ENCODE measurements at regions not wholly inside any gene's neighbourhood (a gene's known extent, or its start where the extent isn't known, plus 50 kb on each side); places are given as distances from the start of the nearest gene placed in this dataset.
"Not testable (repeated sequence)": the region's sequence is repeated elsewhere in the genome, so short reads cannot be mapped to it uniquely, and the experiment has no call there.

- TF ChIP-seq SUZ12 (IDR thresholded peaks at IDR 0.05; ENCODE audit: extremely low read depth, insufficient read depth, insufficient read length) (no peak), YY1 (IDR thresholded peaks at IDR 0.05; ENCODE audit: insufficient read depth, insufficient read length) (no peak), ZNF274 (IDR thresholded peaks at IDR 0.05; ENCODE audit: low read depth, low read length) (no peak)
- Histone ChIP-seq H3K4me3 (ENCODE audit: insufficient read length, low read depth) (no peak overlapping the region), H3K36me3 (ENCODE audit: insufficient read depth, insufficient read length, low read length) (no peaks in the 10 kb centered on the region), H3K4me1 (ENCODE audit: insufficient read depth, insufficient read length) (no peaks in the 10 kb centered on the region), H3K9me3 (ENCODE audit: insufficient read depth, low read length) (no peaks in the 10 kb centered on the region), H3K9ac (ENCODE audit: insufficient read length, low read depth) (no peak overlapping the region), H3K27me3 (ENCODE audit: insufficient read depth, insufficient read length) (no peaks in the 10 kb centered on the region)
- DNase-seq (ENCODE audit: low read depth, low spot score): no peak
These were observed 229.3 kb upstream of the PRSS58 start for GRCh38 chr7:142487124-142487523.

- no peak overlapping the region for H3K9ac ChIP-seq (ENCODE audit: insufficient read length, low read depth)
- TF ChIP-seq ZNF274 (IDR thresholded peaks at IDR 0.05; ENCODE audit: low read depth, low read length): no peak
- no peak for TF ChIP-seq YY1 (IDR thresholded peaks at IDR 0.05; ENCODE audit: insufficient read depth, insufficient read length)
- no peak for TF ChIP-seq SUZ12 (IDR thresholded peaks at IDR 0.05; ENCODE audit: extremely low read depth, insufficient read depth, insufficient read length)
- H3K4me3 ChIP-seq (ENCODE audit: insufficient read length, low read depth): no peak overlapping the region
- no peak for DNase-seq (ENCODE audit: low read depth, low spot score)
- H3K4me1 ChIP-seq (ENCODE audit: insufficient read depth, insufficient read length): no peaks in the 10 kb centered on the region
- H3K27me3 ChIP-seq (ENCODE audit: insufficient read depth, insufficient read length): no peaks in the 10 kb centered on the region
- H3K36me3 ChIP-seq (ENCODE audit: insufficient read depth, insufficient read length, low read length): no peaks in the 10 kb centered on the region
- H3K9me3 ChIP-seq (ENCODE audit: insufficient read depth, low read length): no peaks in the 10 kb centered on the region
These were observed 227.9 kb upstream of the PRSS58 start for GRCh38 chr7:142485617-142486226.

GRCh38 chr7:142483659-142484317 lies 225.9 kb upstream of the PRSS58 start:
- Histone ChIP-seq H3K4me1 (ENCODE audit: insufficient read depth, insufficient read length) (no peaks in the 10 kb centered on the region), H3K27me3 (ENCODE audit: insufficient read depth, insufficient read length) (no peaks in the 10 kb centered on the region), H3K9me3 (ENCODE audit: insufficient read depth, low read length) (no peaks in the 10 kb centered on the region), H3K36me3 (ENCODE audit: insufficient read depth, insufficient read length, low read length) (no peaks in the 10 kb centered on the region), H3K4me3 (ENCODE audit: insufficient read length, low read depth) (no peak overlapping the region), H3K9ac (ENCODE audit: insufficient read length, low read depth) (no peak overlapping the region)
- no peak for DNase-seq (ENCODE audit: low read depth, low spot score)
- TF ChIP-seq YY1 (IDR thresholded peaks at IDR 0.05; ENCODE audit: insufficient read depth, insufficient read length): no peak
- no peak for TF ChIP-seq SUZ12 (IDR thresholded peaks at IDR 0.05; ENCODE audit: extremely low read depth, insufficient read depth, insufficient read length)
- no peak for TF ChIP-seq ZNF274 (IDR thresholded peaks at IDR 0.05; ENCODE audit: low read depth, low read length)

GRCh38 chr7:142482891-142483658 lies 225.2 kb upstream of the PRSS58 start:
- H3K9me3 ChIP-seq (ENCODE audit: insufficient read depth, low read length): no peaks in the 10 kb centered on the region
- H3K36me3 ChIP-seq (ENCODE audit: insufficient read depth, insufficient read length, low read length): no peaks in the 10 kb centered on the region
- no peaks in the 10 kb centered on the region for H3K4me1 ChIP-seq (ENCODE audit: insufficient read depth, insufficient read length)
- TF ChIP-seq ZNF274 (IDR thresholded peaks at IDR 0.05; ENCODE audit: low read depth, low read length) (no peak), YY1 (IDR thresholded peaks at IDR 0.05; ENCODE audit: insufficient read depth, insufficient read length) (no peak)
- no peak overlapping the region for H3K9ac ChIP-seq (ENCODE audit: insufficient read length, low read depth)
- no peak overlapping the region for H3K4me3 ChIP-seq (ENCODE audit: insufficient read length, low read depth)
- H3K27me3 ChIP-seq (ENCODE audit: insufficient read depth, insufficient read length): no peaks in the 10 kb centered on the region
- DNase-seq (ENCODE audit: low read depth, low spot score): peak; percentile 35

GRCh38 chr7:142481548-142481947 lies 223.7 kb upstream of the PRSS58 start:
- Histone ChIP-seq H3K27me3 (ENCODE audit: insufficient read depth, insufficient read length) (no peaks in the 10 kb centered on the region), H3K9me3 (ENCODE audit: insufficient read depth, low read length) (no peaks in the 10 kb centered on the region), H3K4me3 (ENCODE audit: insufficient read length, low read depth) (no peak overlapping the region), H3K9ac (ENCODE audit: insufficient read length, low read depth) (no peak overlapping the region), H3K36me3 (ENCODE audit: insufficient read depth, insufficient read length, low read length) (no peaks in the 10 kb centered on the region), H3K4me1 (ENCODE audit: insufficient read depth, insufficient read length) (no peaks in the 10 kb centered on the region)
- no peak for TF ChIP-seq ZNF274 (IDR thresholded peaks at IDR 0.05; ENCODE audit: low read depth, low read length)
- TF ChIP-seq SUZ12 (IDR thresholded peaks at IDR 0.05; ENCODE audit: extremely low read depth, insufficient read depth, insufficient read length): no peak
- no peak for TF ChIP-seq YY1 (IDR thresholded peaks at IDR 0.05; ENCODE audit: insufficient read depth, insufficient read length)
- no peak for DNase-seq (ENCODE audit: low read depth, low spot score)

GRCh38 chr7:142478479-142479220 lies 220.8 kb upstream of the PRSS58 start:
- Histone ChIP-seq H3K4me1 (ENCODE audit: insufficient read depth, insufficient read length) (no peaks in the 10 kb centered on the region), H3K36me3 (ENCODE audit: insufficient read depth, insufficient read length, low read length) (no peaks in the 10 kb centered on the region), H3K9me3 (ENCODE audit: insufficient read depth, low read length) (no peaks in the 10 kb centered on the region), H3K4me3 (ENCODE audit: insufficient read length, low read depth) (no peak overlapping the region), H3K9ac (ENCODE audit: insufficient read length, low read depth) (no peak overlapping the region), H3K27me3 (ENCODE audit: insufficient read depth, insufficient read length) (no peaks in the 10 kb centered on the region)
- peak; percentile 43 for DNase-seq (ENCODE audit: low read depth, low spot score)
- TF ChIP-seq YY1 (IDR thresholded peaks at IDR 0.05; ENCODE audit: insufficient read depth, insufficient read length) (no peak), ZNF274 (IDR thresholded peaks at IDR 0.05; ENCODE audit: low read depth, low read length) (no peak), SUZ12 (IDR thresholded peaks at IDR 0.05; ENCODE audit: extremely low read depth, insufficient read depth, insufficient read length) (no peak)

- DNase-seq (ENCODE audit: low read depth, low spot score); H3K4me1 ChIP-seq (ENCODE audit: insufficient read depth, insufficient read length); H3K9me3 ChIP-seq (ENCODE audit: insufficient read depth, low read length); H3K4me3 ChIP-seq (ENCODE audit: insufficient read length, low read depth); H3K27me3 ChIP-seq (ENCODE audit: insufficient read depth, insufficient read length); H3K9ac ChIP-seq (ENCODE audit: insufficient read length, low read depth); H3K36me3 ChIP-seq (ENCODE audit: insufficient read depth, insufficient read length, low read length): not testable (repeated sequence)
These were observed 219.9 kb upstream of the PRSS58 start for GRCh38 chr7:142477801-142478200.
